ENCODE measurements at regions not wholly inside any gene's neighbourhood (a gene's known extent, or its start where the extent isn't known, plus 50 kb on each side); places are given as distances from the start of the nearest gene placed in this dataset.
"Not testable (repeated sequence)": the region's sequence is repeated elsewhere in the genome, so short reads cannot be mapped to it uniquely, and the experiment has no call there.

DNA sequence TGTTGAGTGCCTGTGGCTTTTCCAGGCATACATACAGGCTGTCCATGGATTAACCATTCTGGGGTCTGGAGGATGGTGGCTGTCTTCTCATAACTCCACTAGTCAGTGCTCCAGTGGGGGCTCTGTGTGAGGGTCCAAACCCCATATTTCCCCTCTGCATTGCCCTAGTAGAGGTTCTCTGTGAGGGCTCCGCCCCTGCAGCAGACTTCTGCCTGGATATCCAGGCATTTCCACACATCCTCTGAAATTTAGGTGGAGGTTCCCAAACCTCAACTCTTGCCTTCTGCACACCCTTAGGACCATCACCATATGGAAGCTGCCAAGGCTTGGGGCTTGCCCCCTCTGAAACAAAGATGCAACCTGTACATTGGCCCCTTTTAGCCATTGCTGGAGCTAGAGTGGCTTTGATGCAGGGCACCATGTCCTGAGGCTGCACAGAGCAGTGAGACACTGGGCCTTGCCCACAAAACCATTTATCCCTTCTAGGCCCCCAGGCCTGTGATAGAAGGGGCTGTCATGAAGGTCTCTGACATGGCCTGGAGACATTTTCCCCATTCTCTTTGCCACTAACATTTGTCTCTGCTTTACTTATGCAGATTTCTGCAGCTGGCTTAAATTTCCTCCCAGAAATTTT lies 400.1 kb upstream of the MDFIC2 start:
- no peak overlapping the region for H3K4me3 ChIP-seq (replicated peaks; ENCODE audit: low read depth, low read length)
- H3K36me3 ChIP-seq (ENCODE audit: control insufficient read depth, insufficient read depth, low read length): no peaks in the 10 kb centered on the region
- H3K27me3 ChIP-seq (replicated peaks; ENCODE audit: control insufficient read depth, insufficient read depth, low read length): no peaks in the 10 kb centered on the region; the same call in 1 of the 2 replicates
- TF ChIP-seq, protein P1, sequence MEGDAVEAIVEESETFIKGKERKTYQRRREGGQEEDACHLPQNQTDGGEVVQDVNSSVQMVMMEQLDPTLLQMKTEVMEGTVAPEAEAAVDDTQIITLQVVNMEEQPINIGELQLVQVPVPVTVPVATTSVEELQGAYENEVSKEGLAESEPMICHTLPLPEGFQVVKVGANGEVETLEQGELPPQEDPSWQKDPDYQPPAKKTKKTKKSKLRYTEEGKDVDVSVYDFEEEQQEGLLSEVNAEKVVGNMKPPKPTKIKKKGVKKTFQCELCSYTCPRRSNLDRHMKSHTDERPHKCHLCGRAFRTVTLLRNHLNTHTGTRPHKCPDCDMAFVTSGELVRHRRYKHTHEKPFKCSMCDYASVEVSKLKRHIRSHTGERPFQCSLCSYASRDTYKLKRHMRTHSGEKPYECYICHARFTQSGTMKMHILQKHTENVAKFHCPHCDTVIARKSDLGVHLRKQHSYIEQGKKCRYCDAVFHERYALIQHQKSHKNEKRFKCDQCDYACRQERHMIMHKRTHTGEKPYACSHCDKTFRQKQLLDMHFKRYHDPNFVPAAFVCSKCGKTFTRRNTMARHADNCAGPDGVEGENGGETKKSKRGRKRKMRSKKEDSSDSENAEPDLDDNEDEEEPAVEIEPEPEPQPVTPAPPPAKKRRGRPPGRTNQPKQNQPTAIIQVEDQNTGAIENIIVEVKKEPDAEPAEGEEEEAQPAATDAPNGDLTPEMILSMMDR (IDR thresholded peaks at IDR 0.05; ENCODE audit: insufficient read depth, low read length, poor library complexity, severe bottlenecking): no peak
- no peak for DNase-seq (ENCODE audit: extremely low read depth, insufficient read length)

DNA sequence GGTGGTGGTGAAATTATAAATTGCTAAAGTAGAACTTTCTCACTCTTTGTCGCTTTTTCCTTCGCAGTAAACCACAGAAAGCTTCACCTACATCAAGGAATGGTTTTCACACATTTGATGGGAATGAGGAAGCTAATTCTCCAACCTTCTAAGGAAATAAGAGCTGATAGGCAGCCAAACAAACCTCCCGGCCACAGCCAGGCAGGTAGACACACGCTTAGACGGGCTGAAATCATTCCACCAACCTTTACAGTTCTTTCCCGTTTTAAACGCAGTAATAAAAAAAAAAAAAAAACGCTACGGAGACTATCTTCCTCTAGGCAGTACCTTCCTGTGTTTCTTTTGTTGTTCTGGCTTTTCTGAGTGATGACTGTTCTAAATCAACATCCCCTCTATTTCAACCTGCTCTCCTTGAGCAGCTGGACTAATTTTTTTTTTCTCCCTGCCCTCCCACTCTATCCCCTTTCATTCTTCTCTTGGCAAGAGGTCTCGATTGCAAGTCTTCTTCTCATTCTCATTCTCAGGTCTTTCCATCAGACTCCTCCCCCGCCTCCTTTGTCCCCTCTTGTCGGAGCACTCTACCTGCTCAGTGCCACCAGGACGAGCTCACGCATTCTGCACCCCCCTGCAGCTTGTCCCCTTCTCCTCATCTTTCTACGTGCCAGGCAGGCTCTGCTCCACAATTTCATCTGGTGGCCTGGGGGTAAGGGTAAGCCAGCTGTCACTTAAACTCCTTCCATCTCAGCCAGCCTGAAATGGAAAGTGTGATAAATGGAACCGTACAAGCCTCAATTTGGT lies 391.1 kb upstream of the MDFIC2 start:
- Histone ChIP-seq H3K36me3 (ENCODE audit: control insufficient read depth, insufficient read depth, low read length) (no peaks in the 10 kb centered on the region), H3K4me3 (replicated peaks; ENCODE audit: low read depth, low read length) (no peak overlapping the region), H3K27me3 (replicated peaks; ENCODE audit: control insufficient read depth, insufficient read depth, low read length) (no peaks in the 10 kb centered on the region)
- TF ChIP-seq, protein P1 (IDR thresholded peaks at IDR 0.05; ENCODE audit: insufficient read depth, low read length, poor library complexity, severe bottlenecking): no peak
- no peak for DNase-seq (ENCODE audit: extremely low read depth, insufficient read length)

DNA sequence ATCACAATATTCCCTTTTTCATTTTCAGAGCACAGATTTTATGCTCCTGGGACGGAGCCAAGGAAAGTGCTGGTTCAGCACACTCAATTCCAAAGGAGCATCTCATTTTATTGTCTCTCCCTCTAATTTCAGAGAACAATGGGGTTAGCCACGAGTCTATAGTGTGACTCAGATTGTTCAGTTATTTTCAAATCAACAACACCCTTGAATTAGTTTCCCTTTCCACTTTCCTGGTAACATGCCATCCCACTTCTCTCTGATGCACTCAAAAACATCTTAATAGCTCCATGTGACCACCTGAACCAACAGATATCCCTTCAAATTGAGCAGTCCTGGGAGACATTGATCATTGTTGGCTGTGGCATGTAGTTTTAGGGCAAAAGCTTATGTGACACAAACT lies 389.7 kb upstream of the MDFIC2 start:
- H3K27me3 ChIP-seq (replicated peaks; ENCODE audit: control insufficient read depth, insufficient read depth, low read length): no peaks in the 10 kb centered on the region
- H3K4me3 ChIP-seq (replicated peaks; ENCODE audit: low read depth, low read length): no peak overlapping the region
- TF ChIP-seq, protein P1 (IDR thresholded peaks at IDR 0.05; ENCODE audit: insufficient read depth, low read length, poor library complexity, severe bottlenecking): no peak
- DNase-seq (ENCODE audit: extremely low read depth, insufficient read length): no peak
- no peaks in the 10 kb centered on the region for H3K36me3 ChIP-seq (ENCODE audit: control insufficient read depth, insufficient read depth, low read length)

DNA sequence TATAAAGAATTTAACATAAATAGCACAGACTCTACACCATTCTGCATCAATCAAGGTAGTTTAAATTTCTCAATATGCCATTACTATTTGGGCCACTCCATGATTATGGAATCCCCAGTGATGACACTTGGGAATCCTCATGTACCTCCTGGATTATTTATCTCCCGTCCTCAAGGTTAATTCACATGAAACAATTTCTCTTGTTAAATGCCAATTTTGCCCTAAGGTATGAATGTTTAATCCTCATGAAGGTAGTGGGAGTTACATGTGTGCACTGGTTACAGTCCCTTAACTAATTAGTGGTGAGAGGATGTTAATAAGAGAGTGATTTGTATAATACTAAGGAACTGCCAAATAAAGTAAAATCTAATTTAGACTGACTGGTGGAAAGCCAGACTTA lies 372.3 kb upstream of the MDFIC2 start:
- Histone ChIP-seq H3K27me3 (replicated peaks; ENCODE audit: control insufficient read depth, insufficient read depth, low read length) (no peaks in the 10 kb centered on the region), H3K36me3 (ENCODE audit: control insufficient read depth, insufficient read depth, low read length) (no peaks in the 10 kb centered on the region), H3K4me3 (replicated peaks; ENCODE audit: low read depth, low read length) (no peak overlapping the region)
- TF ChIP-seq, protein P1 (IDR thresholded peaks at IDR 0.05; ENCODE audit: insufficient read depth, low read length, poor library complexity, severe bottlenecking): no peak
- no peak for DNase-seq (ENCODE audit: extremely low read depth, insufficient read length)

DNA sequence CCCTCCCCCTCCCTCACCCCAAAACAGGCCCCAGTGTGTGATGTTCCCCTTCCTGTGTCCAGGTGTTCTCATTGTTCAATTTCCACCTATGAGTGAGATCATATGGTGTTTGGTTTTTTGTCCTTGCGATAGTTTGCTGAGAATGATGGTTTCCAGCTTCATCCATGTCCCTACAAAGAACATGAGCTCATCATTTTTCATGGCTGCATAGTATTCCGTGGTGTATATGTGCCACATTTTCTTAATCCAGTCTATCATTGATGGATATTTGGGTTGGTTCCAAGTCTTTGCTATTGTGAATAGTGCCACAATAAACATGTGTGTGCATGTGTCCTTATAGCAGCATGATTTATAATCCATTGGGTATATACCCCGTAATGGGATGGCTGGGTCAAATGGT lies 363.4 kb upstream of the MDFIC2 start:
- DNase-seq (ENCODE audit: extremely low read depth, insufficient read length); H3K4me3 ChIP-seq (replicated peaks; ENCODE audit: low read depth, low read length); H3K36me3 ChIP-seq (ENCODE audit: control insufficient read depth, insufficient read depth, low read length); H3K27me3 ChIP-seq (replicated peaks; ENCODE audit: control insufficient read depth, insufficient read depth, low read length): not testable (repeated sequence)

DNA sequence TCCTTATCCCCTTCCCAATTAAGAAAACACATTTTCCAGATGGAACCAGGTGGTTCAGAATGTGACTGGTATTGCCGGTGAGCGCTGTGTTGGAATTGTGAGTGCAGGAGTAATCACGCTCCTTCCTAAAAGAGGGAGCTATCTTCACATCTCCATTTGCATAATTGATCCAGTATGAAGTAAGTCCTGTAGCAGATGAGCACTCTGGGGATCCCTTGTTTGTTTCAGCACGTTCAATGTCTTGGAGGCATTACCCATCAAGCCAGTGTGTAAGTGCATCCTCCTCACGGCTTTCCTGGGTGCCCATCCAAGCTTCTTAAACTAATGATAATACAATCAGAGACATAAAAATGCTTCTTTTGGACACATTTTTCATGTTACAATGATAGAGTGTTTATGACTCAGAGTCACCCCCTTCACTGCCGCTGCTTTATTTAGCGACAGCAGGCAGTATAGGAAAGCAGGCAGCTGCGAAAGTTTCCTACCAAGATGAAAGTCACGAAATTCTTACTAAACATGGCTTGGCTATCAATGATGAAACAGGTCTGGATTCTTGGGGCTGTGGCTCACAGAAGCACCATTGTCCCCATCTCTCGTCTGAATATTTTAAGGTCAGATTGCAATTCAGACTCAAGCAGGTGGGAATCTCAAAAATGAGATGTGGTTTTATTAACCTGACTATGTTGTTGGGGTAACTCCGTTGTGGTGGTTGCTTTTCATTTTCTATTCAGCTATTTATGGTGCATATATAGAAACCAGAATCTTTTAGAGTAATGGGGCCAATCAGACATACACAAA lies 346.3 kb upstream of the MDFIC2 start:
- Histone ChIP-seq H3K36me3 (ENCODE audit: control insufficient read depth, insufficient read depth, low read length) (no peaks in the 10 kb centered on the region), H3K4me3 (replicated peaks; ENCODE audit: low read depth, low read length) (no peak overlapping the region), H3K27me3 (replicated peaks; ENCODE audit: control insufficient read depth, insufficient read depth, low read length) (no peaks in the 10 kb centered on the region)
- TF ChIP-seq, protein P1 (IDR thresholded peaks at IDR 0.05; ENCODE audit: insufficient read depth, low read length, poor library complexity, severe bottlenecking): no peak
- no peak for DNase-seq (ENCODE audit: extremely low read depth, insufficient read length)

All from GM06990 (cell line).